ENCODE measurements at regions not wholly inside any gene's neighbourhood (a gene's known extent, or its start where the extent isn't known, plus 50 kb on each side); places are given as distances from the start of the nearest gene placed in this dataset.

GRCh38 chrX:120021927-120022326, 55.6 kb downstream of the RHOXF2B start:
- Mint-ChIP-seq H3K9me3 (ENCODE audit: insufficient read depth) (no peaks in the 10 kb centered on the region), H3K27ac (no peak overlapping the region), H3K4me3 (no peak overlapping the region), H3K27me3 (ENCODE audit: low read depth) (peaks cover 17% of the 10 kb centered on the region), H3K36me3 (ENCODE audit: low read depth) (no peaks in the 10 kb centered on the region), H3K4me1 (ENCODE audit: low read depth) (no peaks in the 10 kb centered on the region)
- ATAC-seq (no peak), DNase-seq (no peak)
- POLR2A ChIA-PET: no interaction called here
- CTCF ChIA-PET: interaction anchor here (2.0 kb wide), 1 partner anchor 191 kb away, joined by 4 read pairs; no protein-coding TSS in a partner anchor

- DNase-seq: no peak
- H3K27ac Mint-ChIP-seq: no peak overlapping the region
- no peaks in the 10 kb centered on the region for H3K36me3 Mint-ChIP-seq (ENCODE audit: low read depth)
- no peak overlapping the region for H3K4me3 Mint-ChIP-seq
- POLR2A ChIA-PET: no interaction called here
- ATAC-seq: no peak
- CTCF ChIA-PET: interaction anchor here (2.0 kb wide), 1 partner anchor 193 kb away, joined by 4 read pairs; no protein-coding TSS in a partner anchor
- H3K27me3 Mint-ChIP-seq (ENCODE audit: low read depth): peaks cover 27% of the 10 kb centered on the region
- H3K9me3 Mint-ChIP-seq (ENCODE audit: insufficient read depth): no peaks in the 10 kb centered on the region
- H3K4me1 Mint-ChIP-seq (ENCODE audit: low read depth): peaks cover 8% of the 10 kb centered on the region
Observed at GRCh38 chrX:120020305-120020704, 57.2 kb downstream of the RHOXF2B start.

GRCh38 chrX:120016068-120016441, 61.4 kb downstream of the RHOXF2B start:
- H3K4me3 Mint-ChIP-seq: no peak overlapping the region
- no peak overlapping the region for H3K27ac Mint-ChIP-seq
- ChIA-PET CTCF (no interaction called here), POLR2A (no interaction called here)
- DNase-seq: no peak
- no peaks in the 10 kb centered on the region for H3K36me3 Mint-ChIP-seq (ENCODE audit: low read depth)
- peaks cover 42% of the 10 kb centered on the region for H3K27me3 Mint-ChIP-seq (ENCODE audit: low read depth)
- ATAC-seq: no peak
- H3K4me1 Mint-ChIP-seq (ENCODE audit: low read depth): peaks cover 13% of the 10 kb centered on the region
- H3K9me3 Mint-ChIP-seq (ENCODE audit: insufficient read depth): no peaks in the 10 kb centered on the region

GRCh38 chrX:120015145-120016067, 62.1 kb downstream of the RHOXF2B start:
- Mint-ChIP-seq H3K36me3 (ENCODE audit: low read depth) (no peaks in the 10 kb centered on the region), H3K4me1 (ENCODE audit: low read depth) (peaks cover 13% of the 10 kb centered on the region), H3K4me3 (peak overlapping the region; percentile 63), H3K27me3 (ENCODE audit: low read depth) (peaks cover 45% of the 10 kb centered on the region), H3K9me3 (ENCODE audit: insufficient read depth) (no peaks in the 10 kb centered on the region), H3K27ac (peak overlapping the region; percentile 61)
- DNase-seq (no peak), ATAC-seq (no peak)
- CTCF ChIA-PET: no interaction called here
- POLR2A ChIA-PET: interaction anchor here (0.6 kb wide), 1 partner anchor 226 kb away, joined by 3 read pairs; no protein-coding TSS in a partner anchor

GRCh38 chrX:120014354-120015130, 62.9 kb downstream of the RHOXF2B start:
- ChIA-PET POLR2A (interaction anchor here (0.6 kb wide), 1 partner anchor 226 kb away, joined by 3 read pairs; no protein-coding TSS in a partner anchor), CTCF (no interaction called here)
- Mint-ChIP-seq H3K4me1 (ENCODE audit: low read depth) (peaks cover 13% of the 10 kb centered on the region), H3K9me3 (ENCODE audit: insufficient read depth) (no peaks in the 10 kb centered on the region), H3K27me3 (ENCODE audit: low read depth) (peaks cover 44% of the 10 kb centered on the region), H3K36me3 (ENCODE audit: low read depth) (no peaks in the 10 kb centered on the region), H3K27ac (no peak overlapping the region), H3K4me3 (peak overlapping the region; percentile 63)
- DNase-seq (no peak), ATAC-seq (no peak)

GRCh38 chrX:120001787-120002186, 58.2 kb upstream of the NKAP start:
- Mint-ChIP-seq H3K27ac (no peak overlapping the region), H3K4me3 (no peak overlapping the region), H3K36me3 (ENCODE audit: low read depth) (no peaks in the 10 kb centered on the region), H3K4me1 (ENCODE audit: low read depth) (peaks cover 10% of the 10 kb centered on the region), H3K9me3 (ENCODE audit: insufficient read depth) (no peaks in the 10 kb centered on the region), H3K27me3 (ENCODE audit: low read depth) (peaks cover 50% of the 10 kb centered on the region)
- POLR2A ChIA-PET: no interaction called here
- no peak for ATAC-seq
- CTCF ChIA-PET: interaction anchor here (0.9 to 2.4 kb wide), 2 partner anchors 15 to 22 kb away, joined by 3 to 5 read pairs; no protein-coding TSS in a partner anchor
- no peak for DNase-seq

- H3K27me3 Mint-ChIP-seq (ENCODE audit: low read depth): peaks cover 62% of the 10 kb centered on the region
- no peaks in the 10 kb centered on the region for H3K9me3 Mint-ChIP-seq (ENCODE audit: insufficient read depth)
- CTCF ChIA-PET: interaction anchor here (0.9 to 2.4 kb wide), 2 partner anchors 16 to 20 kb away, joined by 3 to 5 read pairs; no protein-coding TSS in a partner anchor
- no peak for ATAC-seq
- no peaks in the 10 kb centered on the region for H3K36me3 Mint-ChIP-seq (ENCODE audit: low read depth)
- peaks cover 10% of the 10 kb centered on the region for H3K4me1 Mint-ChIP-seq (ENCODE audit: low read depth)
- DNase-seq: no peak
- POLR2A ChIA-PET: no interaction called here
- H3K27ac Mint-ChIP-seq: no peak overlapping the region
- H3K4me3 Mint-ChIP-seq: no peak overlapping the region
Observed at GRCh38 chrX:120000490-120001246, 57.1 kb upstream of the NKAP start.

GRCh38 chrX:119999087-119999634, 55.6 kb upstream of the NKAP start:
- Mint-ChIP-seq H3K27me3 (ENCODE audit: low read depth) (peaks cover 60% of the 10 kb centered on the region), H3K4me3 (no peak overlapping the region), H3K4me1 (ENCODE audit: low read depth) (peaks cover 10% of the 10 kb centered on the region), H3K27ac (no peak overlapping the region), H3K9me3 (ENCODE audit: insufficient read depth) (no peaks in the 10 kb centered on the region), H3K36me3 (ENCODE audit: low read depth) (no peaks in the 10 kb centered on the region)
- ATAC-seq (no peak), DNase-seq (no peak)
- ChIA-PET CTCF (interaction anchor here (2.4 kb wide), 1 partner anchor 19 kb away, joined by 5 read pairs; no protein-coding TSS in a partner anchor), POLR2A (no interaction called here)

GRCh38 chrX:119997570-119997969, 54.0 kb upstream of the NKAP start:
- Mint-ChIP-seq H3K9me3 (ENCODE audit: insufficient read depth) (no peaks in the 10 kb centered on the region), H3K4me3 (no peak overlapping the region), H3K4me1 (ENCODE audit: low read depth) (peaks cover 10% of the 10 kb centered on the region), H3K36me3 (ENCODE audit: low read depth) (no peaks in the 10 kb centered on the region), H3K27ac (no peak overlapping the region), H3K27me3 (ENCODE audit: low read depth) (peaks cover 66% of the 10 kb centered on the region)
- CTCF ChIA-PET: interaction anchor here (0.6 to 1.4 kb wide), 3 partner anchors 16 to 619 kb away, joined by 3 read pairs; no protein-coding TSS in a partner anchor
- ATAC-seq: no peak
- no peak for DNase-seq
- POLR2A ChIA-PET: no interaction called here

- ATAC-seq: no peak
- ChIA-PET POLR2A (no interaction called here), CTCF (interaction anchor here (0.6 to 1.4 kb wide), 3 partner anchors 16 to 619 kb away, joined by 3 read pairs; no protein-coding TSS in a partner anchor)
- no peaks in the 10 kb centered on the region for H3K9me3 Mint-ChIP-seq (ENCODE audit: insufficient read depth)
- H3K4me1 Mint-ChIP-seq (ENCODE audit: low read depth): peaks cover 10% of the 10 kb centered on the region
- DNase-seq: no peak
- no peak overlapping the region for H3K4me3 Mint-ChIP-seq
- H3K27ac Mint-ChIP-seq: no peak overlapping the region
- H3K27me3 Mint-ChIP-seq (ENCODE audit: low read depth): peaks cover 66% of the 10 kb centered on the region
- H3K36me3 Mint-ChIP-seq (ENCODE audit: low read depth): no peaks in the 10 kb centered on the region
Observed at GRCh38 chrX:119996600-119997524, 53.3 kb upstream of the NKAP start.
